Testis (tissue), 2 donors: ENCODE measurements at regions not wholly inside any gene's neighbourhood (a gene's known extent, or its start where the extent isn't known, plus 50 kb on each side); places are given as distances from the start of the nearest gene placed in this dataset.

ENCODE experiments used
- CTCF ChIP-seq, 3 experiments: fragments of 450-650 bp in 2 of 3; fragments of 200-600 bp in 1 of 3; sonication (generic) in 1 of 3; IDR thresholded peaks; one replicate each; pipeline ENCODE4 v1.5.1; 2016 to 2019; ENCODE audit warnings: antibody characterized with exemption in 3 of 3, mild to moderate bottlenecking in 2 of 3, moderate library complexity in 1 of 3
- POLR2A ChIP-seq: fragments of 450-650 bp; IDR thresholded peaks from one replicate; pipeline ENCODE4 v1.6.1; 2017; ENCODE audit warnings: antibody characterized with exemption, mild to moderate bottlenecking, moderate library complexity

- TF ChIP-seq POLR2A (no peak), CTCF (IDR thresholded peaks at IDR 0.05) (no peak)
Measured at GRCh38 chr3:103127737-103128136, 692.9 kb downstream of the ZPLD1 start.
